NCI-H146 (cell line): ENCODE measurements at regions not wholly inside any gene's neighbourhood (a gene's known extent, or its start where the extent isn't known, plus 50 kb on each side); places are given as distances from the start of the nearest gene placed in this dataset.
A peak's percentile ranks its signal among the peaks of the same experiment; 100 is the strongest.

Experiments used
- DNase-seq: peaks from one replicate; lab custom pipeline; 2025; lab: John Stamatoyannopoulos, UW

- DNase-seq, result no peak
Measured at GRCh38 chr1:207971331-207972219, 60.6 kb upstream of the CD34 start.

GRCh38 chr1:207970329-207971233 lies 59.7 kb upstream of the CD34 start:
- DNase-seq, result no peak

GRCh38 chr1:207969528-207969927 lies 58.6 kb upstream of the CD34 start:
- DNase-seq, result no peak

GRCh38 chr1:207968521-207969009 lies 57.6 kb upstream of the CD34 start:
- no peak for DNase-seq

GRCh38 chr1:207967703-207968102 lies 56.8 kb upstream of the CD34 start:
- DNase-seq, result no peak

GRCh38 chr1:207966521-207966920 lies 55.6 kb upstream of the CD34 start:
- no peak for DNase-seq

- peak; percentile 39 for DNase-seq
Measured at GRCh38 chr1:207965392-207966387, 54.8 kb upstream of the CD34 start.

GRCh38 chr1:207964195-207964966 lies 53.5 kb upstream of the CD34 start:
- no peak for DNase-seq

GRCh38 chr1:207963427-207964194 lies 52.7 kb upstream of the CD34 start:
- DNase-seq, result peak; percentile 83

GRCh38 chr1:207962716-207963426 lies 51.9 kb upstream of the CD34 start:
- DNase-seq, result peak; percentile 61
